ENCODE measurements at regions not wholly inside any gene's neighbourhood (a gene's known extent, or its start where the extent isn't known, plus 50 kb on each side); places are given as distances from the start of the nearest gene placed in this dataset.

DNA sequence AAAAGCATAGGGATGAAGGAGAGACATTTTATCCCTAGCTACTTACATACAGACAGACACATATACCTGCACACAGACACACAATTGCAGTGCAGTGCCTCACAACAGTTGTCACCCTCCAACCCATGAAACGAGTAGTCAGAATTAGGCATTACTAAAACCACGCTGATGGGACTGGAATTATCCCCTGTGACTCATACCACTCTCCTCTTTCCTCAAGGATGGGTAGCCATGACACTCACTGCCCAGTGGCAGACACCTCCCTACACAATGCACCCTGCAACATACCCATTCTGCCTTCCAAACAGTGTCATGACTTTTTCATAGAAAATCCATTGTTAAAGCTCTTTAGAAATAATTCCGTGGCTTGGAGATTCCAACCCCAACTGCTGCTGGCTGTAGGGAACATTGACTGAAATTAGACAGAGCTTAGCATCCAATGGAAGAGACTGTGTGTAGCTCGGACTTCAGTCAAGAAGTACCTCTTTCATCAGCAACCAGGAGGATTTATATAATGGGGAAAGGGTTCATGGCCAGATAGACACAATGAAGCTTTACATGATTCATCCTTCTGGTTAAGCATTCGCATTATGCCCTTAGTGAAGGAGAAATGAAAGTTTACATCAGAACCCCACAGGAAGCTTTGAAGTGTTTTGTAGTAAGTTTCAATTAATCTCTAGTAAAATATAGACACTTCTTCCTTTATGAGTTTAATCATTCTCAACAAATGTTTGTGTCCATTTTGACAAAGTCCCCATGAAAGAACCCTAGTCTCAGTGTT is 155.2 kb downstream of the FBXO15 start:
- ChIA-PET CTCF (no interaction called here), POLR2A (ENCODE audit: low non-redundant PET) (no interaction called here)
- TF ChIP-seq, protein P1, sequence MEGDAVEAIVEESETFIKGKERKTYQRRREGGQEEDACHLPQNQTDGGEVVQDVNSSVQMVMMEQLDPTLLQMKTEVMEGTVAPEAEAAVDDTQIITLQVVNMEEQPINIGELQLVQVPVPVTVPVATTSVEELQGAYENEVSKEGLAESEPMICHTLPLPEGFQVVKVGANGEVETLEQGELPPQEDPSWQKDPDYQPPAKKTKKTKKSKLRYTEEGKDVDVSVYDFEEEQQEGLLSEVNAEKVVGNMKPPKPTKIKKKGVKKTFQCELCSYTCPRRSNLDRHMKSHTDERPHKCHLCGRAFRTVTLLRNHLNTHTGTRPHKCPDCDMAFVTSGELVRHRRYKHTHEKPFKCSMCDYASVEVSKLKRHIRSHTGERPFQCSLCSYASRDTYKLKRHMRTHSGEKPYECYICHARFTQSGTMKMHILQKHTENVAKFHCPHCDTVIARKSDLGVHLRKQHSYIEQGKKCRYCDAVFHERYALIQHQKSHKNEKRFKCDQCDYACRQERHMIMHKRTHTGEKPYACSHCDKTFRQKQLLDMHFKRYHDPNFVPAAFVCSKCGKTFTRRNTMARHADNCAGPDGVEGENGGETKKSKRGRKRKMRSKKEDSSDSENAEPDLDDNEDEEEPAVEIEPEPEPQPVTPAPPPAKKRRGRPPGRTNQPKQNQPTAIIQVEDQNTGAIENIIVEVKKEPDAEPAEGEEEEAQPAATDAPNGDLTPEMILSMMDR (conservative IDR thresholded peaks at IDR 0.05; ENCODE audit: low read depth, low read length), result no peak
- TF ChIP-seq EZH2 (IDR thresholded peaks at IDR 0.05; ENCODE audit: borderline replicate concordance, low read depth, low read length, poor library complexity, severe bottlenecking), result no peak
- no peaks in the 10 kb centered on the region for H3K9me3 ChIP-seq (ENCODE audit: low read depth, low read length, poor library complexity, severe bottlenecking)
- no peak overlapping the region for H3K4me3 ChIP-seq (ENCODE audit: low read depth, low read length, poor library complexity, severe bottlenecking)
- H3K36me3 ChIP-seq (ENCODE audit: insufficient read depth, low read length, poor library complexity, severe bottlenecking), result no peaks in the 10 kb centered on the region
- H3K27me3 ChIP-seq (replicated peaks; ENCODE audit: insufficient read depth, low read depth, low read length, poor library complexity), result no peaks in the 10 kb centered on the region
- no peak overlapping the region for H3K27ac ChIP-seq (ENCODE audit: low read depth, low read length, poor library complexity, severe bottlenecking)
- intact Hi-C loops (cut with micrococcal nuclease; ENCODE audit: unreplicated experiment), result no loop called here
- no TSS peak for BruUV-seq (replicated peaks)
- no peaks in the 10 kb centered on the region for H3K4me1 ChIP-seq (ENCODE audit: insufficient read depth, low read length, poor library complexity, severe bottlenecking)
- DNase-seq (ENCODE audit: low spot score), result no peak

- ChIA-PET CTCF (no interaction called here), POLR2A (ENCODE audit: low non-redundant PET) (no interaction called here)
- intact Hi-C loops (cut with micrococcal nuclease; ENCODE audit: unreplicated experiment), result no loop called here
- H3K9me3 ChIP-seq (ENCODE audit: low read depth, low read length, poor library complexity, severe bottlenecking), result no peaks in the 10 kb centered on the region
- H3K4me1 ChIP-seq (ENCODE audit: insufficient read depth, low read length, poor library complexity, severe bottlenecking), result no peaks in the 10 kb centered on the region
- no peak overlapping the region for H3K27ac ChIP-seq (ENCODE audit: low read depth, low read length, poor library complexity, severe bottlenecking)
- H3K27me3 ChIP-seq (replicated peaks; ENCODE audit: insufficient read depth, low read depth, low read length, poor library complexity), result no peaks in the 10 kb centered on the region
- no peak for DNase-seq (ENCODE audit: low spot score)
- BruUV-seq (replicated peaks), result no TSS peak
- no peak overlapping the region for H3K4me3 ChIP-seq (ENCODE audit: low read depth, low read length, poor library complexity, severe bottlenecking)
- no peaks in the 10 kb centered on the region for H3K36me3 ChIP-seq (ENCODE audit: insufficient read depth, low read length, poor library complexity, severe bottlenecking)
- TF ChIP-seq, protein P1 (conservative IDR thresholded peaks at IDR 0.05; ENCODE audit: low read depth, low read length), result no peak
- TF ChIP-seq EZH2 (IDR thresholded peaks at IDR 0.05; ENCODE audit: borderline replicate concordance, low read depth, low read length, poor library complexity, severe bottlenecking), result no peak
Measured at GRCh38 chr18:73991570-73991969, 156.1 kb downstream of the FBXO15 start.

DNA sequence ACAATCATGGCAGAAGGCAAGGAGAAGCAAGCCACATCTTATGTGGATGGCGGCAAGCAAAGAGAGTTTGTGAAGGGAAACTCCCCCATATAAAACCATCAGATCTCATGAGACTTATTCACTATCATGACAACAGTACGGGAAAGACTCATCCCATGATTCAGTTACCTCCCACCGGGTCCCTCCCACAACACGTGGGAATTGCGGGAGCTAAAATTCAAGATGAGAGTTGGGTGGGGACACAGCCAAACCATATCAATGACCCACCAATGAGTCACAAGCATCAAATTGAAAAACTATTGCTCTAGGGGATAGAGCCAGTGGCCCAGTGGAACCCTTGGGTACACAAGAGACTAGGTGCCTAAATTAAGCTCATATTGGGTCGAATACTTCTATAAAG is 157.4 kb downstream of the FBXO15 start:
- Histone ChIP-seq H3K27me3 (replicated peaks; ENCODE audit: insufficient read depth, low read depth, low read length, poor library complexity) (no peaks in the 10 kb centered on the region), H3K4me3 (ENCODE audit: low read depth, low read length, poor library complexity, severe bottlenecking) (no peak overlapping the region), H3K36me3 (ENCODE audit: insufficient read depth, low read length, poor library complexity, severe bottlenecking) (no peaks in the 10 kb centered on the region), H3K4me1 (ENCODE audit: insufficient read depth, low read length, poor library complexity, severe bottlenecking) (no peaks in the 10 kb centered on the region), H3K27ac (ENCODE audit: low read depth, low read length, poor library complexity, severe bottlenecking) (no peak overlapping the region), H3K9me3 (ENCODE audit: low read depth, low read length, poor library complexity, severe bottlenecking) (no peaks in the 10 kb centered on the region)
- intact Hi-C loops (cut with micrococcal nuclease; ENCODE audit: unreplicated experiment), result no loop called here
- no peak for DNase-seq (ENCODE audit: low spot score)
- TF ChIP-seq, protein P1 (conservative IDR thresholded peaks at IDR 0.05; ENCODE audit: low read depth, low read length), result no peak
- no peak for TF ChIP-seq EZH2 (IDR thresholded peaks at IDR 0.05; ENCODE audit: borderline replicate concordance, low read depth, low read length, poor library complexity, severe bottlenecking)
- POLR2A ChIA-PET (ENCODE audit: low non-redundant PET), result no interaction called here
- CTCF ChIA-PET, result no interaction called here
- no TSS peak for BruUV-seq (replicated peaks)

All from A673 (cell line).